ENCODE measurements at regions not wholly inside any gene's neighbourhood (a gene's known extent, or its start where the extent isn't known, plus 50 kb on each side); places are given as distances from the start of the nearest gene placed in this dataset.

GRCh38 chr2:52749764-52750163 lies 1017.8 kb upstream of the CHAC2 start:
- Mint-ChIP-seq H3K9me3 (ENCODE audit: unreplicated experiment) (no peaks in the 10 kb centered on the region), H3K4me1 (ENCODE audit: insufficient read depth, unreplicated experiment) (no peaks in the 10 kb centered on the region), H3K36me3 (ENCODE audit: insufficient read depth, unreplicated experiment) (no peaks in the 10 kb centered on the region), H3K4me3 (ENCODE audit: unreplicated experiment) (no peak overlapping the region), H3K27me3 (ENCODE audit: insufficient read depth, unreplicated experiment) (no peaks in the 10 kb centered on the region), H3K27ac (ENCODE audit: low read depth, unreplicated experiment) (no peak overlapping the region)
- DNase-seq (ENCODE audit: unreplicated experiment), result no peak
- no TSS peak for BruUV-seq (replicated peaks)
- ChIA-PET POLR2A (no interaction called here), CTCF (interaction anchor here (0.6 kb wide), 1 partner anchor 1325 kb away, joined by 4 read pairs; no protein-coding TSS in a partner anchor)
- TF ChIP-seq CTCF (IDR thresholded peaks at IDR 0.05; ENCODE audit: unreplicated experiment), result no peak
- intact Hi-C loops (cut with micrococcal nuclease), result no loop called here

GRCh38 chr2:52745144-52745543 lies 1022.5 kb upstream of the CHAC2 start:
- Mint-ChIP-seq H3K9me3 (ENCODE audit: unreplicated experiment) (no peaks in the 10 kb centered on the region), H3K4me3 (ENCODE audit: unreplicated experiment) (no peak overlapping the region), H3K27me3 (ENCODE audit: insufficient read depth, unreplicated experiment) (no peaks in the 10 kb centered on the region), H3K27ac (ENCODE audit: low read depth, unreplicated experiment) (no peak overlapping the region), H3K36me3 (ENCODE audit: insufficient read depth, unreplicated experiment) (no peaks in the 10 kb centered on the region), H3K4me1 (ENCODE audit: insufficient read depth, unreplicated experiment) (no peaks in the 10 kb centered on the region)
- ChIA-PET POLR2A (no interaction called here), CTCF (no interaction called here)
- no TSS peak for BruUV-seq (replicated peaks)
- no peak for DNase-seq (ENCODE audit: unreplicated experiment)
- TF ChIP-seq CTCF (IDR thresholded peaks at IDR 0.05; ENCODE audit: unreplicated experiment), result no peak
- intact Hi-C loops (cut with micrococcal nuclease), result no loop called here

- no peak overlapping the region for H3K27ac Mint-ChIP-seq (ENCODE audit: low read depth, unreplicated experiment)
- no TSS peak for BruUV-seq (replicated peaks)
- no peaks in the 10 kb centered on the region for H3K9me3 Mint-ChIP-seq (ENCODE audit: unreplicated experiment)
- no peaks in the 10 kb centered on the region for H3K27me3 Mint-ChIP-seq (ENCODE audit: insufficient read depth, unreplicated experiment)
- DNase-seq (ENCODE audit: unreplicated experiment), result no peak
- ChIA-PET POLR2A (no interaction called here), CTCF (no interaction called here)
- intact Hi-C loops (cut with micrococcal nuclease), result no loop called here
- H3K36me3 Mint-ChIP-seq (ENCODE audit: insufficient read depth, unreplicated experiment), result no peaks in the 10 kb centered on the region
- H3K4me1 Mint-ChIP-seq (ENCODE audit: insufficient read depth, unreplicated experiment), result no peaks in the 10 kb centered on the region
- TF ChIP-seq CTCF (IDR thresholded peaks at IDR 0.05; ENCODE audit: unreplicated experiment), result no peak
- H3K4me3 Mint-ChIP-seq (ENCODE audit: unreplicated experiment), result no peak overlapping the region
Measured at GRCh38 chr2:52732849-52733395, 1034.7 kb upstream of the CHAC2 start.

GRCh38 chr2:52724585-52724984 lies 1043.0 kb upstream of the CHAC2 start:
- intact Hi-C loops (cut with micrococcal nuclease), result no loop called here
- H3K27ac Mint-ChIP-seq (ENCODE audit: low read depth, unreplicated experiment), result no peak overlapping the region
- DNase-seq (ENCODE audit: unreplicated experiment), result no peak
- no TSS peak for BruUV-seq (replicated peaks)
- H3K36me3 Mint-ChIP-seq (ENCODE audit: insufficient read depth, unreplicated experiment), result no peaks in the 10 kb centered on the region
- CTCF ChIA-PET, result no interaction called here
- no peaks in the 10 kb centered on the region for H3K9me3 Mint-ChIP-seq (ENCODE audit: unreplicated experiment)
- no peaks in the 10 kb centered on the region for H3K27me3 Mint-ChIP-seq (ENCODE audit: insufficient read depth, unreplicated experiment)
- H3K4me1 Mint-ChIP-seq (ENCODE audit: insufficient read depth, unreplicated experiment), result no peaks in the 10 kb centered on the region
- POLR2A ChIA-PET, result no interaction called here
- no peak overlapping the region for H3K4me3 Mint-ChIP-seq (ENCODE audit: unreplicated experiment)
- TF ChIP-seq CTCF (IDR thresholded peaks at IDR 0.05; ENCODE audit: unreplicated experiment), result no peak
